ENCODE measurements at regions not wholly inside any gene's neighbourhood (a gene's known extent, or its start where the extent isn't known, plus 50 kb on each side); places are given as distances from the start of the nearest gene placed in this dataset.
"Not testable (repeated sequence)": the region's sequence is repeated elsewhere in the genome, so short reads cannot be mapped to it uniquely, and the experiment has no call there.

DNA sequence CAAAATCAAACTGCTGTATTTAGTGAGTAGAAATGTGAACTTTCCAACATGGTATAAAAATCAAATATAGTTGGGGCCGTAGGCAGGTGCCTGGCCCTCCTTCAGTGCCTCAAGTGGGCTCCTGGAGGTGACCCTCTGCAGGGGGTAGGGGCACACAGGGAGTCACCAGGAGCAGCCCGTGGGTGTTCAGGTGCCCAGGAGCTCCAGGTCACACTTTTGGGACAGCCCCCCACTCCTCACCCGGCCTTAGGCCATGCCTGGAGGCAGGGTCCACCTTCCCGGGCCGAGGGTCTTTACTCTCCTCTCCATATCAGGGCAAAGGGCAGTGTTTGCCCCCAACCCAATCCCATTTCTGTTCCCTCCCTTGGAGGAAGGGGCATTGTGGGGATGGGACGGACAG, 108.0 kb upstream of the MTAP start:
- DNase-seq (ENCODE audit: low read depth in 3 of 3): no peak

DNA sequence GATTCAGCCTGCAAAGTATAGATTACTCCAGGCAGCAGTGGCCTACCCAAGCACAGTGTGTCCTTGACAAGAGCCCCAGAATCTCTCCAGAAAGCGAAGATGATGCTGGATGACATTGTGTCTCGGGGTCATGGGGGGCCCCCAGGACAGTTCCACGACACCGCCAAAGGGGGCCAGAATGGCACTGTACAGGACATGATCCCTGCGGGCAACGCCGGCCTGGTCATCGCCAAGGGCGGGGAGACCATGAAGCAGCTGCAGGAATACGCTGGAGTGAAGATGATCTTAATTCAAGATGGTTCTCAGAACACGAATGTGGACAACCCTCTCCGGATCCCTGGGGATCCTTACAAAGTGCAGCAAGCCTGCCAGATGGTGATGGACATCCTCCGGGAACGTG, 107.0 kb upstream of the MTAP start:
- DNase-seq (ENCODE audit: low read depth in 3 of 3): no peak

- DNase-seq (ENCODE audit: low read depth in 3 of 3): no peak
Observed at GRCh38 chr9:21695874-21696341, 106.5 kb upstream of the MTAP start.

DNA sequence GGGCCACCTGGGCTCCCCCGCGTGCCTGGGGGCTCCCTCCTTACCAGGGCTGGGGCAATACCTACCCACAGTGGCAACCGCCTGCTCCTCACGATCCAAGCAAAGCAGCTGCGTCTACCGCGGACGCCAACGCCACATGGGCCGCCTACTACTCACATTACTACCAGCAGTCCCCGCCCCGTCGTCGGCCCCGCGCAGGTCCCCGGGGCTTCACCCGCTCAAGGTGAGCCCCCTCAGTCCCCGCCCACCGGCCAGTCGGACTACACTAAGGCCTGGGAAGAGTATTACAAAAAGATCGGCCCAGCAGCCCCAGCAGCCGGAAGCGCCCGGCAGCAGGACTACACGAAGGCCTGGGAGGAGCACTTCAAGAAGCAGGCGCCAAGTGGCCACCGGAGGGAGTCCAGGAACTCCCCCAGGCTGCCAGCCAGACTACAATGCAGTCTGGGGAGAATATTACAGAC, 106.0 kb upstream of the MTAP start:
- no peak for DNase-seq (ENCODE audit: low read depth in 3 of 3)

DNA sequence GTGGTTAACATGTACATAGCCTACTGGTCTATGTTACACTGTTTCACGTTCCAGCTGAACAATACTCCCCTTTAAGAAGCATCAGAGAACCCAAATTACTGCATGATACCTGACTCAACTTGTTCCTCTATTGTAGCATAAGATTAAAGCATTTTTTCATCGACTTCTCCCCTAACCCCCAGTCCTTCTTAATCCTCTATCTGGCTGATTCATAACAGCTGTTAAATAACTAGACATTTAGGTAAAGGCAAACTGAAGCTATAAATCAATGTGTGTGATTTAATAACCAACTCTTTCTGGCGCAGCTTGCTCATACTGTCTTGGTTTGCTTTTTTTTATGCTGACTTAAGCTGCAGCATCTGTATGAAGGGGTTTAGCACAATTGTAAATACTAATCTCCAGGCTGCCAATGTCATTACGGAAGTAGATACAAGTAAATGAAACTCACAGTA, 94.2 kb upstream of the MTAP start:
- no peak for DNase-seq (ENCODE audit: low read depth in 3 of 3)

GRCh38 chr9:21708856-21709255, 93.6 kb upstream of the MTAP start:
- no peak for DNase-seq (ENCODE audit: low read depth in 3 of 3)

DNA sequence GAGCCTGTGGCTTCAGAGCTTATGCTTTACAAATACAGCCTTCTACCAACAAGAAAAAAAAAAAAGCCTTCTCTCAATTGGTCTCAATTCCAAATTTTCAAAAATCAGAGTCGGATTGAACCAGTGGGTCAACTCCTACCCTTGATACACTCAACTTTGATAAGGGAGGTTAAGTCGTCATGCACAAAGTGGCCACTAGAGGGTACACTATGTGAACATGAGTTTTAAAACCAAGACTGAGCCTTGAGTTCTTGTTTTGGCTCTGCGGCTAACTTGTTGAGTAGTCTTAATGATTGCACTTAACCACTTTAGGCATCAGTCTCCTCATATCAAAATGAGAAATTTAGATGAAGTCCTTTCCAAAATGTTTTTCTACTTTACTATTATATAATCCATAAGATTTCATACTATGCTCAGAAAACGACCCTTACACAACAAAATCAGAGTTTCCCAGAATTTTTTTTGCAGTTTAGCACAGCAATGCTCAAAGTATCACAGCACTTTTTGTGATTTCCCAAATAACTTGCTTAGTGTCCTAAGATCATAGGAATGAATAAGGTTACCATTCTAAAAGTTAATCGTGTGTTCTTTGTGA, 92.9 kb upstream of the MTAP start:
- DNase-seq (ENCODE audit: low read depth in 3 of 3): peak; percentile 42 to 68 (median 54)

GRCh38 chr9:21710548-21711191, 91.8 kb upstream of the MTAP start:
- no peak for DNase-seq (ENCODE audit: low read depth in 3 of 3)

DNA sequence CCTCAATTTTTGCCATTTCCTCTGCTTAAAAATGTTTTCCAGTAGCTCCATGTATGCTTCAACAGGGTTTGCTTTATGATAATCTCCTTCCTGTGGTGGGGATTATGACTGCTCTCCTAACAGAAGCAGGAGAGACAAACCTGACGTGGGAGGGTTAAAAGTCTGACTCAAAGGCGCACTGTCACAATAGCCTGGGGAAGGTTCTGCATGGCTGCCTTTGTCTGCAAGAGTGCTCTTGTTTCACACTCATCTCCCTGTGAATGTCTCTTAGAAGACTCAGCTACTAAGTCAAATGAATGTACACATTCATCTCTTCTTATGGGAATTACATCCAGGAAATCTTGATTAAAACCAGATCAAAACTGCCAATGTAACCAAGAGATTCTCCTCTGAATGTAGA, 90.9 kb upstream of the MTAP start:
- DNase-seq (ENCODE audit: low read depth in 3 of 3): no peak

DNA sequence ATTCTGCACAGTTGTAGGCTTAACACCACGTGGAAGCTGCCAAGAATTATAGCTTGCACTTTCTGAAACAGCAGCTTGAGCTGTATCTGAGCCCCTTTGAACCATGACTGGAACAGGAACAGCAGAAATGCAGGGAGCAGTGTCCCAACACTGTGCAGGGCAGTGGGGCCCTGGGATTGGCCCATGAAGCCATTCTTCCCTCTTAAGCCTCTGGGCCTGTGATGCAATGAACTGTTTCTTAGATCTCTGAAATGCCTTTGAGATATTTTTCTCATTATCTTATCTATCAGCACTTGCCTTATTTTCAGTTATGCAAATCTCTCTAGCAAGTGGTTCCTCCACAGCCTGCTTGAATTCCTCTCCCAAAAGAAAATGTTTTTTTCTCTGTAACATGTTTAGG, 87.0 kb upstream of the MTAP start:
- no peak for DNase-seq (ENCODE audit: low read depth in 3 of 3)

DNA sequence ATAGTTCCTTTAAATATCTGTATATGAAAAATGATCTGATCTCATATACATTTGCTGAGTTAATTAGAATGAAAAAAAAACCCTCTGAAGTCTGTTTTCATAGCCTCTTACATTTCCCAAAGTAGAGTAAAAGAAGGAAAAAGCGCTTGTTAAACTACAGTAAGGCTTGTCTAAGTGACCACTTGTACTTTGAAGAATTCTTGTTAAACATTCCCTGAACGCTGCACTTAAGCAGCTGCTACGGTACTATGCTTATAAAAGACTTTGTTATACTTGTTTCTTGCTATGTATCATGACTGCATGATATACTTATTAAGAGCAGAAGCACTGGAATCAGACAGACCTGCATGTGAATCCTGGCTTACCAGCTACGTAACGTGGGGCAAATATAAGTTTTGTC, 81.7 kb upstream of the MTAP start:
- no peak for DNase-seq (ENCODE audit: low read depth in 3 of 3)

- not testable (repeated sequence) for DNase-seq (ENCODE audit: low read depth in 3 of 3)
Observed at GRCh38 chr9:21727411-21727810, 75.0 kb upstream of the MTAP start.

GRCh38 chr9:21728781-21729180, 73.7 kb upstream of the MTAP start:
- no peak for DNase-seq (ENCODE audit: low read depth in 3 of 3)

DNA sequence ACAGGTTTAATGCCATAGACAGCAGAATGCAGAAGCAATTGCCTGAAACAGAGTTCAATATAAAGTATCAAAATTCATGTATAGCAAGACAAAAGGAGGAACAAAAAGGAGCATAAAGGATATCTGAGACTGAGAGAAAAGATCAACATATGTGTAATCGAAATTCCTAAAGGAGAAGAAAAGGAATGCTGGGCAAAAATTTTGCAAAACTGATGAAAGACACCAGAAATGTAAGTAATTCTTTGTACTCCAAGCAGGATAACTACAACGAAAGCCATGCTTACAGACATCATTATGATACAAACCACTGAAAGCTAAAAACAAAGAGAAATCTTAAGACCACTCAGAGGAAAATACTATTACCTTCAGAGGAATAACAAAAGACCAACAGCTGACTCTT, 72.8 kb upstream of the MTAP start:
- no peak for DNase-seq (ENCODE audit: low read depth in 3 of 3)

GRCh38 chr9:21730899-21731298, 71.5 kb upstream of the MTAP start:
- DNase-seq (ENCODE audit: low read depth in 3 of 3): no peak

GRCh38 chr9:21741151-21741550, 61.3 kb upstream of the MTAP start:
- no peak for DNase-seq (ENCODE audit: low read depth in 3 of 3)

- DNase-seq (ENCODE audit: low read depth in 3 of 3): no peak
Observed at GRCh38 chr9:21744320-21744719, 58.1 kb upstream of the MTAP start.

DNA sequence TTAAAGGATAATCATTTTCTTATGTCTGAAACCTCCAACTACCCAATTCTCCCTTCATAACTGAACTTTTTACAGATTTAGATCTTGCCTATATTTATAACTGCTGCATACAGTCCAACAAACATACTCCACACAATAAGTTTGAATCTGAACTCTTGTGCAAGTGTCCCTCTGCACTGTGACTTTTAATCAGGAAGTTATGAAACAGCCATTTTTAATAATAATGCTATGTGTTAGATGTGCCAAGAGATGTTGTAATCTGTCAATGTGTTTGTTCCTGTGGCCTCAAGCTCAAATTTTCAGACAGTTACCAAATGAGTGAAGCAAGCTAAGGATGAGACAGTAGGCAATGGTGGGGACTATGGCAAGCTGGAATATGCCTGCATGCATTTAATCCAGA, 57.6 kb upstream of the MTAP start:
- DNase-seq (ENCODE audit: low read depth in 3 of 3): no peak

- no peak for DNase-seq (ENCODE audit: low read depth in 3 of 3)
Observed at GRCh38 chr9:21746550-21746949, 55.9 kb upstream of the MTAP start.

DNA sequence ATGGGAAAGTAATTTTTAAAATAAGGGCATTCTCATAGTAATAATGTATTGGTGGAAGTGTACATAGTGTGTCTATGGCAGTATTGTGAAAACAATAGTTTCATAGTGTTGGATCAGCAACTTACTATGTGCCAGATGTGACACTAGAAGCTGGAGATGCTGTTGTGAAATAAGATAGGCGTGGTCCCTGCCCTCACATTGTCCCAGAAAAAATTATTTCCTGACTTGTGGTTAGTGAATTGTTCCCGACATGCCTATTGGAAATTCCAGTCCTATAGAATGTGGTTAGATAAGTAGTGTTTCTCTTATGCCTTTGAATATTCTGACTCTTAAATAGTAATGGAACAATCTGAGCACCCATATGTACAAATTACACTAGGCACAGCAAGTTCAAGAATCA, 55.3 kb upstream of the MTAP start:
- no peak for DNase-seq (ENCODE audit: low read depth in 3 of 3)

- no peak for DNase-seq (ENCODE audit: low read depth in 3 of 3)
Observed at GRCh38 chr9:21750021-21750735, 52.3 kb upstream of the MTAP start.

GRCh38 chr9:21751998-21752397, 50.4 kb upstream of the MTAP start:
- no peak for DNase-seq (ENCODE audit: low read depth in 3 of 3)
